H1 (cell line): ENCODE measurements at regions not wholly inside any gene's neighbourhood (a gene's known extent, or its start where the extent isn't known, plus 50 kb on each side); places are given as distances from the start of the nearest gene placed in this dataset.

Experiments
- CTCF ChIA-PET: fragments of 300-600 bp; sonication (Branson Sonifier 250); formaldehyde crosslinking; loops from one replicate; lab custom pipeline; 2021; ENCODE audit not compliant: partially characterized antibody; lab: Charles Lee
- POLR2A ChIA-PET: fragments of 300-600 bp; sonication (Branson Sonifier 250); formaldehyde crosslinking; loops from one replicate; lab custom pipeline; 2021; ENCODE audit warnings: inconsistent platforms; ENCODE audit not compliant: partially characterized antibody; lab: Charles Lee
- DNase-seq, 2 experiments: peaks; one replicate each; pipeline versions ENCODE4 v3.0.0 to v3.0.0-alpha.2; 2010 to 2022; ENCODE audit warnings: low spot score in 2 of 2, low read depth in 1 of 2, mixed read lengths in 1 of 2
- FAIRE-seq: peaks from 2 replicates; lab custom pipeline; 2011; peaks lifted over from hg19 to GRCh38; lab: Jason Lieb, UNC
- H2AFZ ChIP-seq: 2 replicates; pipeline ENCODE4 v1.8.1; 2012; ENCODE audit warnings: low read length, inconsistent platforms
- H2AK5ac ChIP-seq: 2 replicates; pipeline ENCODE4 v1.6.1; 2013; ENCODE audit warnings: low read depth, low read length
- H2BK120ac ChIP-seq: replicated peaks from 2 replicates; pipeline ENCODE3; 2013; ENCODE audit warnings: low read depth, low read length, inconsistent platforms
- H2BK12ac ChIP-seq: 2 replicates; pipeline ENCODE4 v1.6.1; 2013; ENCODE audit warnings: low read depth, low read length
- H2BK15ac ChIP-seq: 2 replicates; pipeline ENCODE4 v1.6.1; 2013; ENCODE audit warnings: low read length
- H2BK20ac ChIP-seq: 2 replicates; pipeline ENCODE4 v1.6.1; 2013; ENCODE audit warnings: low read length
- H2BK5ac ChIP-seq: 2 replicates; pipeline ENCODE4 v1.6.1; 2013; ENCODE audit warnings: low read depth, low read length
- H3K14ac ChIP-seq: 2 replicates; pipeline ENCODE4 v1.6.1; 2013; ENCODE audit warnings: inconsistent platforms; ENCODE audit not compliant: insufficient read length
- H3K18ac ChIP-seq: 2 replicates; pipeline ENCODE4 v1.6.1; 2013; ENCODE audit warnings: low read length; ENCODE audit errors: extremely low read depth
- H3K23ac ChIP-seq: 2 replicates; pipeline ENCODE4 v1.6.1; 2013; ENCODE audit warnings: inconsistent platforms; ENCODE audit not compliant: insufficient read length
- H3K23me2 ChIP-seq: 2 replicates; pipeline ENCODE4 v1.6.1; 2013; ENCODE audit warnings: low read depth, low read length
- H3K27ac ChIP-seq: 2 replicates; pipeline ENCODE4 v1.6.1; 2011; ENCODE audit warnings: low read depth, low read length, inconsistent platforms
- H3K27me3 ChIP-seq, 4 experiments: replicated peaks in 1 of 4; 1 replicate in 1 of 4; 2 replicates in 3 of 4; pipeline versions ENCODE4 v1.6.1 to v1.8.1; 2011 to 2013; ENCODE audit warnings: low read length in 3 of 4, mild to moderate bottlenecking in 3 of 4, inconsistent platforms in 2 of 4, mixed read lengths in 2 of 4, moderate library complexity in 1 of 4; ENCODE audit not compliant: control insufficient read depth in 3 of 4, insufficient read depth in 3 of 4; ENCODE audit errors: extremely low read depth in 1 of 4
- H3K36me3 ChIP-seq, 4 experiments: 2 replicates each; pipeline versions ENCODE4 v1.6.1 to v1.8.1; 2011 to 2013; ENCODE audit warnings: mild to moderate bottlenecking in 4 of 4, low read length in 3 of 4, moderate library complexity in 2 of 4, control low read depth in 1 of 4, inconsistent platforms in 1 of 4; ENCODE audit not compliant: insufficient read depth in 4 of 4, control insufficient read depth in 2 of 4
- H3K4ac ChIP-seq: replicated peaks from 2 replicates; pipeline ENCODE3; 2013; ENCODE audit warnings: low read length, low read depth, mixed read lengths, inconsistent platforms; ENCODE audit not compliant: insufficient read length
- H3K4me1 ChIP-seq, 4 experiments: replicated peaks in 1 of 4; 1 replicate in 1 of 4; 2 replicates in 3 of 4; pipeline versions ENCODE4 v1.6.1 to v1.8.1; 2011 to 2013; ENCODE audit warnings: low read length in 3 of 4, inconsistent platforms in 2 of 4, mixed read lengths in 1 of 4; ENCODE audit not compliant: insufficient read depth in 4 of 4, control insufficient read depth in 3 of 4
- H3K4me2 ChIP-seq, 2 experiments: 2 replicates each; pipeline versions ENCODE4 v1.6.1 to v1.8.1; 2011 to 2013; ENCODE audit warnings: low read depth in 2 of 2, low read length in 2 of 2, control low read depth in 1 of 2, inconsistent platforms in 1 of 2, mild to moderate bottlenecking in 1 of 2; ENCODE audit not compliant: insufficient read depth in 1 of 2
- H3K4me3 ChIP-seq, 4 experiments: fragments of 200-600, 300-600 bp in 1 of 4; sonication (generic), shearing (Covaris generic), sonication (Bioruptor Twin) in 1 of 4; 2 replicates each; pipeline versions ENCODE4 v1.5.1 to v1.8.1; 2011 to 2016; ENCODE audit warnings: low read length in 4 of 4, low read depth in 3 of 4, control low read depth in 2 of 4, inconsistent platforms in 2 of 4, mild to moderate bottlenecking in 2 of 4, mixed read lengths in 1 of 4, moderate library complexity in 1 of 4; ENCODE audit not compliant: insufficient read depth in 2 of 4; ENCODE audit errors: extremely low read depth in 1 of 4
- H3K56ac ChIP-seq: replicated peaks from 2 replicates; pipeline ENCODE3; 2013; ENCODE audit warnings: low read depth, mild to moderate bottlenecking, mixed read lengths, low read length, inconsistent platforms; ENCODE audit not compliant: insufficient read length
- H3K79me1 ChIP-seq: 2 replicates; pipeline ENCODE4 v1.6.1; 2013; ENCODE audit warnings: low read depth, low read length, control low read depth
- H3K79me2 ChIP-seq, 2 experiments: 2 replicates each; pipeline versions ENCODE4 v1.6.1 to v1.8.1; 2012 to 2013; ENCODE audit warnings: low read length in 2 of 2, mild to moderate bottlenecking in 2 of 2, inconsistent platforms in 1 of 2; ENCODE audit not compliant: insufficient read depth in 2 of 2, control insufficient read depth in 1 of 2
- H3K9ac ChIP-seq, 4 experiments: replicated peaks in 1 of 4; 1 replicate in 1 of 4; 2 replicates in 3 of 4; pipeline versions ENCODE4 v1.6.1 to v1.8.1; 2011 to 2013; ENCODE audit warnings: low read depth in 3 of 4, low read length in 3 of 4, control low read depth in 2 of 4, mild to moderate bottlenecking in 2 of 4, moderate library complexity in 2 of 4, inconsistent platforms in 1 of 4; ENCODE audit errors: extremely low read depth in 1 of 4
- H3K9me3 ChIP-seq, 2 experiments: 2 replicates each; pipeline versions ENCODE4 v1.6.1 to v1.8.1; 2012 to 2013; ENCODE audit warnings: mild to moderate bottlenecking in 2 of 2, moderate library complexity in 2 of 2, control low read depth in 1 of 2, inconsistent platforms in 1 of 2, low read depth in 1 of 2, low read length in 1 of 2, mixed read lengths in 1 of 2; ENCODE audit not compliant: insufficient read depth in 2 of 2
- H4K20me1 ChIP-seq, 2 experiments: replicated peaks in 1 of 2; 2 replicates each; pipeline versions ENCODE3 to v1.8.1; 2011 to 2013; ENCODE audit warnings: inconsistent platforms in 2 of 2, low read length in 2 of 2, mild to moderate bottlenecking in 1 of 2; ENCODE audit not compliant: insufficient read depth in 2 of 2, control insufficient read depth in 1 of 2
- H4K5ac ChIP-seq: 2 replicates; pipeline ENCODE4 v1.6.1; 2013; ENCODE audit warnings: low read length, low read depth, mixed read lengths, inconsistent platforms; ENCODE audit not compliant: insufficient read length
- H4K8ac ChIP-seq: 2 replicates; pipeline ENCODE4 v1.8.0; 2013; ENCODE audit warnings: mild to moderate bottlenecking, moderate library complexity, low read length, inconsistent platforms; ENCODE audit not compliant: insufficient read depth; ENCODE audit errors: extremely low read depth
- H4K91ac ChIP-seq: replicated peaks from 2 replicates; pipeline ENCODE3; 2013; ENCODE audit warnings: low read length, mixed read lengths, inconsistent platforms; ENCODE audit not compliant: insufficient read length
- ASH2L ChIP-seq: fragments of 200-600, 300-600 bp; sonication (generic); IDR thresholded peaks from one replicate; pipeline ENCODE4 v1.7.1; 2017; ENCODE audit warnings: low read length
- BACH1 ChIP-seq: IDR thresholded peaks from 2 replicates; pipeline ENCODE4 v1.6.1; 2012; ENCODE audit warnings: low read length, improper control_type of control experiment
- EZH2 ChIP-seq: fragments of 200-600 bp; sonication (generic); IDR thresholded peaks from 2 replicates; pipeline ENCODE4 v1.7.1; 2012; ENCODE audit warnings: low read depth, mild to moderate bottlenecking, moderate library complexity, low read length, inconsistent platforms; ENCODE audit not compliant: severe bottlenecking
- JUN ChIP-seq: IDR thresholded peaks from 2 replicates; pipeline ENCODE4 v1.6.1; 2011; ENCODE audit warnings: low read depth, mild to moderate bottlenecking, improper control_type of control experiment, low read length
- KDM4A ChIP-seq: IDR thresholded peaks from one replicate; pipeline ENCODE4 v1.7.1; 2012; ENCODE audit warnings: low read depth, mild to moderate bottlenecking, moderate library complexity, low read length, inconsistent platforms; ENCODE audit not compliant: severe bottlenecking
- RFX5 ChIP-seq: IDR thresholded peaks from 2 replicates; pipeline ENCODE4 v1.6.1; 2011; ENCODE audit warnings: low read depth, low read length, improper control_type of control experiment, borderline replicate concordance
- TAF7 ChIP-seq: optimal IDR thresholded peaks from 2 replicates; pipeline ENCODE3; 2011; ENCODE audit warnings: low read depth, mild to moderate bottlenecking, inconsistent platforms, low read length, moderate library complexity, borderline replicate concordance
- WGBS, 2 experiments: shearing (Covaris generic) in 1 of 2; methylation state at CpG; one replicate each; pipeline versions ENCODE4 v1.1.6 to v1.1.7; 2013 to 2015; ENCODE audit warnings: low lambda C conversion rate in 2 of 2, mixed read lengths in 2 of 2, inconsistent platforms in 1 of 2, low coverage in 1 of 2, missing lambda C conversion rate in 1 of 2; ENCODE audit not compliant: insufficient replicate concordance in 2 of 2, insufficient coverage in 1 of 2, insufficient read length in 1 of 2; ENCODE audit errors: extremely low coverage in 1 of 2, missing lambda C conversion rate in 1 of 2; 5-methylcytosine and 5-hydroxymethylcytosine counted together

GRCh38 chr11:116312570-116313391, 460.0 kb downstream of the BUD13 start:
- no peak overlapping the region for H3K9ac ChIP-seq
- POLR2A ChIA-PET, result interaction anchor here (0.6 kb wide), 1 partner anchor 227 kb away, joined by 3 read pairs; no protein-coding TSS in a partner anchor

More at GRCh38 chr11:116312570-116313391, 460.0 kb downstream of the BUD13 start:
- Histone ChIP-seq H2AFZ (no peak overlapping the region), H2BK5ac (no peak overlapping the region), H3K23me2 (no peaks in the 10 kb centered on the region)
- TF ChIP-seq ASH2L (no peak), TAF7 (no peak), JUN (no peak), EZH2 (no peak), KDM4A (no peak), RFX5 (no peak), BACH1 (no peak)
- TF ChIP-seq, all 59 proteins: peak for 0
- Histone ChIP-seq H4K20me1 (peaks cover 0 to 1% of the 10 kb centered on the region in 2 experiments), H3K14ac (no peak overlapping the region), H2BK20ac (no peak overlapping the region), H3K27ac (no peak overlapping the region), H2AK5ac (no peak overlapping the region), H3K27me3 (no peaks in the 10 kb centered on the region), H3K4me1 (peaks cover 0 to 8% (median under 1%) of the 10 kb centered on the region in 4 experiments; a peak in 5 of 7 replicates), H2BK15ac (no peak overlapping the region; the same call in 1 of the 2 replicates), H3K18ac (no peak overlapping the region), H4K5ac (no peak overlapping the region), H3K79me2 (no peaks in the 10 kb centered on the region), H3K79me1 (no peaks in the 10 kb centered on the region), H4K91ac (no peak overlapping the region), H3K4ac (no peak overlapping the region), H3K36me3 (no peaks in the 10 kb centered on the region), H4K8ac (peak overlapping the region; percentile 73; the same call in 1 of the 2 replicates), H2BK120ac (no peak overlapping the region), H3K4me3 (no peak overlapping the region), H3K4me2 (no peak overlapping the region), H3K23ac (no peak overlapping the region), H3K56ac (no peak overlapping the region), H2BK12ac (no peak overlapping the region), H3K9me3 (no peaks in the 10 kb centered on the region)
- DNase-seq (peak in 1 of 2 experiments; percentile 44), FAIRE-seq (no peak)
- CTCF ChIA-PET, result interaction anchor here (0.5 to 2.5 kb wide), 10 partner anchors 12 to 337 kb away, joined by 3 to 10 read pairs (median 3); no protein-coding TSS in a partner anchor
- WGBS, 2 experiments, result 89% methylated on average over 15 of the region's 15 CpGs; no CpG with 5 or more reads in 1 of the 2 experiments
